GM23338 (cell line): ENCODE measurements at regions not wholly inside any gene's neighbourhood (a gene's known extent, or its start where the extent isn't known, plus 50 kb on each side); places are given as distances from the start of the nearest gene placed in this dataset.
"Not testable (repeated sequence)": the region's sequence is repeated elsewhere in the genome, so short reads cannot be mapped to it uniquely, and the experiment has no call there.

Experiments
- ATAC-seq: fragments of 200-7000 bp; cut with Tn5 transposase; 3 replicates; pipeline ENCODE4 v1.9.1; 2020
- DNase-seq: peaks from one replicate; pipeline ENCODE4 v3.0.0-alpha.2; 2015; ENCODE audit warnings: low spot score
- H2AFZ ChIP-seq: fragments of 200-600 bp; sonication (generic); 2 replicates; pipeline ENCODE4 v1.8.0; 2016; ENCODE audit warnings: antibody characterized with exemption, mild to moderate bottlenecking, moderate library complexity
- H3F3A ChIP-seq: fragments of 200-600 bp; sonication (generic); replicated peaks from 2 replicates; pipeline ENCODE4 v1.8.0; 2017; ENCODE audit warnings: antibody characterized with exemption, mixed run types, low read depth
- H3K27ac ChIP-seq: fragments of 200-600 bp; sonication (generic); 2 replicates; pipeline ENCODE4 v1.6.1; 2016; ENCODE audit warnings: low read depth
- H3K27me3 ChIP-seq: fragments of 200-600 bp; sonication (generic); 2 replicates; pipeline ENCODE4 v1.8.0; 2016; ENCODE audit warnings: mild to moderate bottlenecking, mixed run types, moderate library complexity; ENCODE audit not compliant: insufficient read depth
- H3K36me3 ChIP-seq: fragments of 200-600 bp; sonication (generic); 2 replicates; pipeline ENCODE4 v1.8.0; 2016; ENCODE audit warnings: mild to moderate bottlenecking; ENCODE audit not compliant: insufficient read depth
- H3K4me1 ChIP-seq: fragments of 200-600 bp; sonication (generic); 2 replicates; pipeline ENCODE4 v1.8.0; 2016; ENCODE audit warnings: mild to moderate bottlenecking, moderate library complexity; ENCODE audit not compliant: insufficient read depth
- H3K4me2 ChIP-seq: fragments of 200-600 bp; sonication (generic); 2 replicates; pipeline ENCODE4 v1.7.1; 2017; ENCODE audit warnings: mixed run types
- H3K4me3 ChIP-seq: fragments of 200-600 bp; sonication (generic); 2 replicates; pipeline ENCODE4 v1.6.1; 2016; ENCODE audit warnings: mixed run types
- H3K79me2 ChIP-seq: fragments of 200-600 bp; sonication (generic); replicated peaks from 2 replicates; pipeline ENCODE4 v1.8.0; 2017; ENCODE audit warnings: mild to moderate bottlenecking; ENCODE audit not compliant: insufficient read depth
- H3K9me2 ChIP-seq: fragments of 200-600 bp; sonication (generic); 2 replicates; pipeline ENCODE4 v1.8.0; 2017; ENCODE audit not compliant: insufficient read depth
- H4K20me1 ChIP-seq: fragments of 200-600 bp; sonication (generic); replicated peaks from 2 replicates; pipeline ENCODE4 v1.8.0; 2017; ENCODE audit warnings: mild to moderate bottlenecking; ENCODE audit not compliant: insufficient read depth
- H3K27ac Mint-ChIP-seq: 2 replicates; pipeline ENCODE4 v1.8.0; 2020; ENCODE audit warnings: inconsistent platforms, mild to moderate bottlenecking, moderate library complexity, mixed read lengths
- H3K27me3 Mint-ChIP-seq: 3 replicates; pipeline ENCODE4 v1.8.0; 2022; ENCODE audit warnings: low read depth, mild to moderate bottlenecking, moderate library complexity, mixed read lengths, inconsistent platforms; ENCODE audit not compliant: insufficient read depth, poor library complexity
- H3K36me3 Mint-ChIP-seq: 3 replicates; pipeline ENCODE4 v1.8.0; 2021; ENCODE audit warnings: low read depth, mild to moderate bottlenecking, inconsistent platforms, moderate library complexity, mixed read lengths
- H3K4me1 Mint-ChIP-seq: 3 replicates; pipeline ENCODE4 v1.8.0; 2020; ENCODE audit warnings: mild to moderate bottlenecking, inconsistent platforms, mixed read lengths
- H3K4me3 Mint-ChIP-seq: 3 replicates; pipeline ENCODE4 v1.8.0; 2021; ENCODE audit warnings: moderate library complexity, mild to moderate bottlenecking, inconsistent platforms, mixed read lengths
- H3K9me3 Mint-ChIP-seq: 3 replicates; pipeline ENCODE4 v1.8.0; 2020; ENCODE audit warnings: moderate library complexity, mild to moderate bottlenecking, inconsistent platforms, mixed read lengths
- CREB1 ChIP-seq: fragments of 250-450 bp; sonication (Bioruptor Pico); IDR thresholded peaks from 2 replicates; pipeline ENCODE4 v1.5.0; 2020; ENCODE audit warnings: low read depth, mild to moderate bottlenecking, moderate library complexity
- CTCF ChIP-seq, 2 experiments: fragments of 200-600 bp in 1 of 2; sonication (generic) in 1 of 2; conservative IDR thresholded peaks; 2 replicates each; pipeline versions ENCODE4 v1.5.1 to v1.6.1; 2016 to 2017; ENCODE audit warnings: antibody characterized with exemption in 2 of 2, low read depth in 2 of 2, mild to moderate bottlenecking in 2 of 2, moderate library complexity in 1 of 2
- EZH2 ChIP-seq: fragments of 200-600 bp; sonication (generic); IDR thresholded peaks from one replicate; pipeline ENCODE4 v1.8.0; 2017; ENCODE audit warnings: antibody characterized with exemption, mild to moderate bottlenecking, low read depth; ENCODE audit not compliant: unreplicated experiment
- JUNB ChIP-seq: IDR thresholded peaks from one replicate; pipeline ENCODE4 v1.6.1; 2016; ENCODE audit warnings: antibody characterized with exemption; ENCODE audit not compliant: unreplicated experiment
- NANOG ChIP-seq: IDR thresholded peaks from 2 replicates; pipeline ENCODE4 v1.6.1; 2016; ENCODE audit warnings: antibody characterized with exemption, borderline replicate concordance
- POLR2AphosphoS5 ChIP-seq: IDR thresholded peaks from 2 replicates; pipeline ENCODE4 v1.6.1; 2016; ENCODE audit warnings: antibody characterized with exemption, low read depth
- STAT1 ChIP-seq: IDR thresholded peaks from one replicate; pipeline ENCODE4 v1.6.1; 2016; ENCODE audit warnings: antibody characterized with exemption; ENCODE audit not compliant: unreplicated experiment
- ZNF462 ChIP-seq: fragments of 250-450 bp; sonication (Bioruptor Pico); IDR thresholded peaks from 2 replicates; pipeline ENCODE4 v1.5.0; 2020; ENCODE audit warnings: mild to moderate bottlenecking, moderate library complexity
- TF ChIP-seq, protein P1 (sequence below): IDR thresholded peaks from 2 replicates; pipeline ENCODE4 v1.6.1; 2016; ENCODE audit warnings: antibody characterized with exemption

DNA sequence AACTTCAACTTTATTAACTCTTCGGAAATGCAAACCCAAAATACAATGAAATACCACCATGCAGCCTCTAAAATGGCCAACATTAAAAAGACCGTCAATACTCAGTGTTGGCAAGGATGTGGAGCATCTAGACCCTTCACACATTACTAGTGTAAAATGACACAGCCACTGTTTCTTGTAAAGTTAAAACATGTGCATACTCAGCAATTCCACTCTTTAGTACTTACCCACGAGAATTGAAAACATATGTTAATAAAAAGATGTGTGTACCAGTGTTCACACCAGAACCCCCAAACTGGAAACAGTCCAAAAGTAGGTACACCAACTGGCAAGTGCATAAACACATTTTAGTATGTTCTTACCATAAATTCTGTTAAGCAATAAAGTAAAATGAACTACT lies 294.7 kb downstream of the PLK2 start (continued):
- TF ChIP-seq ZNF462 (CRISPR knock-in tag) (no peak), EZH2 (no peak), NANOG (no peak), CREB1 (CRISPR knock-in tag) (no peak), POLR2AphosphoS5 (no peak), JUNB (no peak), CTCF (conservative IDR thresholded peaks at IDR 0.05; ENCODE audit: low read depth in 2 of 2) (no peak), STAT1 (no peak)
- TF ChIP-seq, protein P1, sequence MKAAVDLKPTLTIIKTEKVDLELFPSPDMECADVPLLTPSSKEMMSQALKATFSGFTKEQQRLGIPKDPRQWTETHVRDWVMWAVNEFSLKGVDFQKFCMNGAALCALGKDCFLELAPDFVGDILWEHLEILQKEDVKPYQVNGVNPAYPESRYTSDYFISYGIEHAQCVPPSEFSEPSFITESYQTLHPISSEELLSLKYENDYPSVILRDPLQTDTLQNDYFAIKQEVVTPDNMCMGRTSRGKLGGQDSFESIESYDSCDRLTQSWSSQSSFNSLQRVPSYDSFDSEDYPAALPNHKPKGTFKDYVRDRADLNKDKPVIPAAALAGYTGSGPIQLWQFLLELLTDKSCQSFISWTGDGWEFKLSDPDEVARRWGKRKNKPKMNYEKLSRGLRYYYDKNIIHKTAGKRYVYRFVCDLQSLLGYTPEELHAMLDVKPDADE = no peak

DNA sequence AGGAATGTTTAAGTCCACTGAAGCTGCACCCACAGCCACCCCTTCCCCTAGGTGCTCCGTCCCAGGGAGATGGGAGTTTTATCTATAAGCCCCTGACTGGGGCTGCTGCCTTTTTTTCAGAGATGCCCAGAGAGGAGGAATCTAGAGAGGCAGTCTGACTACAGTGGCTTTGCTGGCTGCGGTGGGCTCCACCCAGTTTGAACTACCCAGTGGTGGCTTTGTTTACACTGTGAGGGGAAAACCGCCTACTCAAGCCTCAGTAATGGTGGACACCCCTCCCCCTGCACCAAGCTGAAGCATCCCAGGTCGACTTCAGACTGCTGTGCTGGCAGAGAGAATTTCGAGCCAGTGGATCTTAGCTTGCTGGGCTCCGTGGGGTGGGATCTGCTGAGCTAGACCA lies 298.0 kb downstream of the PLK2 start:
- H3K36me3 ChIP-seq, H3K36me3 Mint-ChIP-seq, H3K4me1 Mint-ChIP-seq, H3K9me2 ChIP-seq, DNase-seq, ATAC-seq, H3K27me3 Mint-ChIP-seq, H3K4me3 ChIP-seq, H3K79me2 ChIP-seq, H4K20me1 ChIP-seq, H3K27ac Mint-ChIP-seq, H3K4me2 ChIP-seq, H3K4me1 ChIP-seq, H3K4me3 Mint-ChIP-seq, H2AFZ ChIP-seq, H3K27ac ChIP-seq, H3K9me3 Mint-ChIP-seq, H3K27me3 ChIP-seq, H3F3A ChIP-seq: not testable (repeated sequence)
